DND-41 (cell line): ENCODE measurements at regions not wholly inside any gene's neighbourhood (a gene's known extent, or its start where the extent isn't known, plus 50 kb on each side); places are given as distances from the start of the nearest gene placed in this dataset.

ENCODE experiments used
- EZH2 ChIP-seq: IDR thresholded peaks from 3 replicates; pipeline ENCODE4 v1.6.1; 2012; ENCODE audit warnings: borderline replicate concordance, low read depth, mild to moderate bottlenecking, moderate library complexity, low read length, inconsistent platforms; ENCODE audit not compliant: severe bottlenecking
- TF ChIP-seq, protein P1 (sequence below): IDR thresholded peaks from 2 replicates; pipeline ENCODE4 v1.5.1; 2012; ENCODE audit warnings: borderline replicate concordance, low read length, moderate library complexity, mild to moderate bottlenecking; ENCODE audit not compliant: poor library complexity, severe bottlenecking; ENCODE audit errors: extremely low read depth

GRCh38 chr22:48301421-48301820 is 1526.3 kb downstream of the BRD1 start:
- TF ChIP-seq, protein P1, sequence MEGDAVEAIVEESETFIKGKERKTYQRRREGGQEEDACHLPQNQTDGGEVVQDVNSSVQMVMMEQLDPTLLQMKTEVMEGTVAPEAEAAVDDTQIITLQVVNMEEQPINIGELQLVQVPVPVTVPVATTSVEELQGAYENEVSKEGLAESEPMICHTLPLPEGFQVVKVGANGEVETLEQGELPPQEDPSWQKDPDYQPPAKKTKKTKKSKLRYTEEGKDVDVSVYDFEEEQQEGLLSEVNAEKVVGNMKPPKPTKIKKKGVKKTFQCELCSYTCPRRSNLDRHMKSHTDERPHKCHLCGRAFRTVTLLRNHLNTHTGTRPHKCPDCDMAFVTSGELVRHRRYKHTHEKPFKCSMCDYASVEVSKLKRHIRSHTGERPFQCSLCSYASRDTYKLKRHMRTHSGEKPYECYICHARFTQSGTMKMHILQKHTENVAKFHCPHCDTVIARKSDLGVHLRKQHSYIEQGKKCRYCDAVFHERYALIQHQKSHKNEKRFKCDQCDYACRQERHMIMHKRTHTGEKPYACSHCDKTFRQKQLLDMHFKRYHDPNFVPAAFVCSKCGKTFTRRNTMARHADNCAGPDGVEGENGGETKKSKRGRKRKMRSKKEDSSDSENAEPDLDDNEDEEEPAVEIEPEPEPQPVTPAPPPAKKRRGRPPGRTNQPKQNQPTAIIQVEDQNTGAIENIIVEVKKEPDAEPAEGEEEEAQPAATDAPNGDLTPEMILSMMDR, result no peak
- TF ChIP-seq EZH2, result no peak
